Cardiac muscle cell (in vitro differentiated cells and primary cell): ENCODE measurements at regions not wholly inside any gene's neighbourhood (a gene's known extent, or its start where the extent isn't known, plus 50 kb on each side); places are given as distances from the start of the nearest gene placed in this dataset.

Source experiments
- DNase-seq, 2 donors: peaks; one replicate each; pipeline versions ENCODE4 v3.0.0 to v3.0.0-alpha.2; 2010 to 2017; ENCODE audit warnings: low read depth in 1 of 2, low spot score in 1 of 2
- H3K27ac ChIP-seq: fragments of 200-600 bp; sonication (generic); 2 replicates; pipeline ENCODE4 v1.5.1; 2016
- H3K27me3 ChIP-seq: fragments of 200-600 bp; sonication (generic); 2 replicates; pipeline ENCODE4 v1.6.0; 2016; ENCODE audit warnings: control low read depth
- H3K36me3 ChIP-seq: fragments of 200-600 bp; sonication (generic); 2 replicates; pipeline ENCODE4 v1.5.1; 2016; ENCODE audit warnings: control low read depth
- H3K4me1 ChIP-seq: fragments of 200-600 bp; sonication (generic); 2 replicates; pipeline ENCODE4 v1.8.1; 2017; ENCODE audit warnings: low read depth, mild to moderate bottlenecking, mixed run types
- H3K4me3 ChIP-seq: fragments of 200-600 bp; sonication (generic); 2 replicates; pipeline ENCODE4 v1.5.1; 2016; ENCODE audit warnings: mild to moderate bottlenecking
- H3K9me3 ChIP-seq: fragments of 200-600 bp; sonication (generic); 2 replicates; pipeline ENCODE4 v1.5.1; 2017; ENCODE audit warnings: low read depth, mild to moderate bottlenecking, control low read depth
- TF ChIP-seq, protein P1 (sequence below): IDR thresholded peaks from 2 replicates; pipeline ENCODE4 v1.5.1; 2012; ENCODE audit warnings: low read depth, mild to moderate bottlenecking, low read length

DNA sequence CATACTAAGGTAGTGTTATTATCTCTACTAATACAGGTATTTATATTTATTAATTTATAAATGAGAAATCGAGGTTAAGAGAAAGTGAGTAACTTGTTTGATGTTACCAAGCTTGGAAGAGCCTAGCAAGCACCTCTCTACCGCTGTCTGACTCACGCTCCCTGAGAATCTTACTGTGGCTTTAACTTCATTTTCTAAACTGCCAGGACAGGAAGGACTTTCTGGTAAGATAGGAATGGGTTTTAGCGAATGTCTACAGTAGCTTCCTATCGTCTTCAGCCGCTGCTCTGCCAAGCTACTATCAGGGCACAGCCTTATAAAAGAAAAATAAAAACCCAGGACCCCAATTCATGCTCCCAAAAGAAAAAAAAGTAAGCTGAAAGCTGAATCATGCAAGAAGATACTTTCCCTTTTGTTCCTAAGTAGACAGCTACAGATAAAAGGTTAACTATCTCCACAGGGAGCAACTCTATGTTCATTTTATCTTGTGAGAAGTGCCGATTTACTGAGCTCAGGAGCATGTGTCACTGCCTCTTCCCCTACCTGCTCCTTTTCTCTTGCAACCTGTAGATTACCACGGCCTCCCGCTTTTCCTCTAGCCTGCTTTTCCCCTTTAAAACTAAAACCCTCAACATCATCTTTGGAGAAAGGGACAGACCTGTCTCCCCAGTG is 60.2 kb downstream of the THNSL1 start:
- peak in 1 of 2 donors; percentile 43 for DNase-seq
- Histone ChIP-seq H3K4me1 (peaks cover 14% of the 10 kb centered on the region), H3K36me3 (no peaks in the 10 kb centered on the region), H3K9me3 (no peaks in the 10 kb centered on the region), H3K27ac (no peak overlapping the region), H3K27me3 (no peaks in the 10 kb centered on the region), H3K4me3 (no peak overlapping the region)
- TF ChIP-seq, protein P1, sequence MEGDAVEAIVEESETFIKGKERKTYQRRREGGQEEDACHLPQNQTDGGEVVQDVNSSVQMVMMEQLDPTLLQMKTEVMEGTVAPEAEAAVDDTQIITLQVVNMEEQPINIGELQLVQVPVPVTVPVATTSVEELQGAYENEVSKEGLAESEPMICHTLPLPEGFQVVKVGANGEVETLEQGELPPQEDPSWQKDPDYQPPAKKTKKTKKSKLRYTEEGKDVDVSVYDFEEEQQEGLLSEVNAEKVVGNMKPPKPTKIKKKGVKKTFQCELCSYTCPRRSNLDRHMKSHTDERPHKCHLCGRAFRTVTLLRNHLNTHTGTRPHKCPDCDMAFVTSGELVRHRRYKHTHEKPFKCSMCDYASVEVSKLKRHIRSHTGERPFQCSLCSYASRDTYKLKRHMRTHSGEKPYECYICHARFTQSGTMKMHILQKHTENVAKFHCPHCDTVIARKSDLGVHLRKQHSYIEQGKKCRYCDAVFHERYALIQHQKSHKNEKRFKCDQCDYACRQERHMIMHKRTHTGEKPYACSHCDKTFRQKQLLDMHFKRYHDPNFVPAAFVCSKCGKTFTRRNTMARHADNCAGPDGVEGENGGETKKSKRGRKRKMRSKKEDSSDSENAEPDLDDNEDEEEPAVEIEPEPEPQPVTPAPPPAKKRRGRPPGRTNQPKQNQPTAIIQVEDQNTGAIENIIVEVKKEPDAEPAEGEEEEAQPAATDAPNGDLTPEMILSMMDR: no peak

DNA sequence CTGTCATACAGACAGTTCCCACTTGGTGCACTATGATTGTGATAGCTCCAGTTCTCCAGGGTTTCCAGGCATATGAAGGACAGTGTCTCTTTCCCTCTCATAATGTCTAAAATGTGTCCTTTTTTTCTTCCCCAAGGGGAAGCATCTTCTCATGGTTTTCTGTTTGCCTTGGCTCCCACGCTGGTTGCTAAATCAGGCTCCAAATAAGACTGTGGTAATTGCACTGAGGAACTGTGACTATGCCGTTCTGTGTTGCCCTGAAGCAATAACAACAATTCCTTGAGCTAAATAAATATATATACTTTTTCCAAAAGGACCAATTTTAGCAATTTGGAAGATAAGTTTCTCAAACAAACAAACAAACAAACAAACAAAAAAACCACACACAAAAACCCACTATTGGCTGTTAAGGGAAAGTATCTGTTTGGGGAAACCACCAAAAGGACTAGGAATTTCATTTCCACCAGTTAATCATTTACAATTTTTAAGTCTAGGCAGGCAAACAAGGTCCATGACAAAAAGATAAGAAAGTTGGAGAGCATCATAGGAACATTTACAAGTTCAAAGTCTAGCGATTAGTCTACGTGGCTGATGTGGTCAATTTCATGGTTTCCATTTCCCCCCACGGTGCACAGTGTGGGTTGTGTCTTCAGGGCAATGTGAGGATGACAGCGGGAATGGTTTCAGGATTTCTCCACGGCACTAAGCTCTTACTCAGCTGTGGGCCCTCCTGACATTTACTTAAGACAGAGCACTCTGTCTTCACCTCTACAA is 62.4 kb downstream of the THNSL1 start:
- no peak overlapping the region for H3K4me3 ChIP-seq
- H3K4me1 ChIP-seq: peaks cover 35% of the 10 kb centered on the region
- H3K9me3 ChIP-seq: no peaks in the 10 kb centered on the region
- no peaks in the 10 kb centered on the region for H3K36me3 ChIP-seq
- no peak for DNase-seq
- H3K27me3 ChIP-seq: no peaks in the 10 kb centered on the region
- TF ChIP-seq, protein P1: no peak
- H3K27ac ChIP-seq: no peak overlapping the region

DNA sequence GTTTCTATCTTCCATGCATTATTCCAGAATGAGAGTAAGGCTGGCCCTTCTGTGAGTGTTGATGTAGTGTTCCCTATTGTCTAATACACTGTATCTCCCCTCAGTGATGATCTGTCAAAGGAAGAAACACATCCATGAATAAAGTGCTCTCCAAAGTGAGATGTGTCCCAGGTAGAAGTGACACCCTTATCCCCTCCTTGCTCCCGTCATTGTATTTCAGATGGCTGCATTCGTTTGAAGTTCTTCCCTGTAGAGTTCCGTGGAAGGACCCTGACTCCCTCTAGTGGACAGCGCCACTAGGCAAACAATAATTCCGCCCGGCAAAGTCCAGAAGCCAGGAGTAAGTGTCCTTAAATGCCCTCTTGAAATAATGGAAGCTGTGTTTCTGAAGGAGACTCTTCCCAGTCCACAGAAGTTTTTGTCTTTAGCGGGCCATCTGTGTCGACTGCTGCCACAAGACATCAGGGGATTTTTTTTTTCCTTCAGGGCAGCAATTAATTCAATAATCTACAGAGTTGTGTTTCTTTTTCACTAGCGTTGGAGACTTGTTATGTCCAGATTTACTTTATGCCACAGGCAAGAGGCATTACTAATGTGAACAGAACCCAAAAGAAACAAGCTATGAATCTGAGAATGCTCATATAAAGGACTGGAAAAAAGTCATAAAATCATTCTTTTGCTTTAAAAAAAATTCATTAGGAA is 64.6 kb downstream of the THNSL1 start:
- no peak overlapping the region for H3K27ac ChIP-seq
- no peaks in the 10 kb centered on the region for H3K27me3 ChIP-seq
- H3K4me1 ChIP-seq: peaks cover 38% of the 10 kb centered on the region
- H3K36me3 ChIP-seq: no peaks in the 10 kb centered on the region
- TF ChIP-seq, protein P1: peak; percentile 93
- no peak overlapping the region for H3K4me3 ChIP-seq
- DNase-seq: peak; percentile 91 to 93
- H3K9me3 ChIP-seq: no peaks in the 10 kb centered on the region

DNA sequence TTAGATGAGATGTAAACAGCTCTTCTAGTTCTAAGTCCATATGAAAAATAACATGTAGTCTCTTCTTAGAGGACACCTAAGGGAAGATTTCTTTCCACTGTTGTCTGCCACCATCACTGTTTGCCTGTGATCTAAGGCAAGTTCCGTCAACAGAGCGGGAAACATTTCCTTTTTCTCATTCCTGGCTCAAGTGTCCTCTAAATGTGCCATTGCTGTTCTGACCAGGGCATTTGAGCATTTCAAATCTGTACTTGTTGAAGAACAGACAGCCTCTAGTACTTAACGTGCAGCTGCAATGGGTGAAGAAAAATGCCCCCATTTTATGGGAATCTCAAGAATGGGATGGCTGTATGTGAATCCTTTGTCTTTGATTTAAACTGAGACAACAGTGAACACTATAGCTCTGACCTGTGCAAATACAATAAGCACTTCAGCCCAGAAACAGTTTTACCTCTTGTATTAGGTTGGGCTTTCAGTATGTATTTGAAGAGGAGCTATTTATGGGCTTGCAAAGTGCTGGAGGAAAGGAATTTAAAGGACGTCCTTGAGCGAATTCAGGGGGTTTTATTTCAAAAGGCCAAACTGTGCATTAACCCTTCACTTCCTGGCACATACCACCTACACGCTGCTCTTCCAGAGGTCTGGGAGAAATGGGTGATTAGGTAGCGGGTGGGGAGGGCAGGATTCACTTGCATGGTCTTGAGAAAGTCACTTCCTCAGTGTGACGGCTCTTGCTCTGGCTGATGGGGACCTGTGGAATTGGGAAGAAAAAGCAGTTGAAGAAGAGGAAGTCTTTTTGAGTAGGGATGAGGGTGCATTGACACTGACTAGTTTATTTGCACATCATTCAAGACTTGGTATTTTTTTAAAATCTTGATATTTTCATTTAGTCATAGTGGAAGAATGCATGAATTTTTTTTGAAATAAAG is 66.1 kb downstream of the THNSL1 start:
- Histone ChIP-seq H3K9me3 (no peaks in the 10 kb centered on the region), H3K36me3 (no peaks in the 10 kb centered on the region), H3K4me3 (no peak overlapping the region), H3K27me3 (no peaks in the 10 kb centered on the region), H3K27ac (peak overlapping the region; percentile 96), H3K4me1 (peaks cover 38% of the 10 kb centered on the region)
- DNase-seq: peak in 1 of 2 donors; percentile 84
- TF ChIP-seq, protein P1: no peak
